ENCODE measurements at regions not wholly inside any gene's neighbourhood (a gene's known extent, or its start where the extent isn't known, plus 50 kb on each side); places are given as distances from the start of the nearest gene placed in this dataset.

DNA sequence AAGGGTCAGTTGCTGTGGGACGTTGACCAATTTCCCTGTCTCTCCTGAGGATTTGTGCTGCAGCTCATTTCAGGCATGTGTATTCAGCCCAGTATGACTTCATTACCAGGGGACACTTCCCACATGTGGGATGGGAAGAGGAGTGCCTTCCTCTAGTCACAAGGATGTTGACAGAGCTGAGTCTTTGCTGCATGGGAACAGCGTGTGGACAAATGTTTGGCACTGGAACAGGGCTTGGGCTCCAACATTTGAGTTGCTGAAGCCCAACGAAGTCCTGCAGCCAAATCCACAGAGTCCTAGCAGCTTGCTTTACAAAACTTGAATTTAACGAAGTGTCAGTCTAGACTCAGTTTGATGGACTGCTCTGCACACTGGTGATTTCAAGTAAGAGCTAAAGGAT lies 283.2 kb downstream of the SH3GL2 start:
- TF ChIP-seq CTCF (conservative IDR thresholded peaks at IDR 0.05): no peak

DNA sequence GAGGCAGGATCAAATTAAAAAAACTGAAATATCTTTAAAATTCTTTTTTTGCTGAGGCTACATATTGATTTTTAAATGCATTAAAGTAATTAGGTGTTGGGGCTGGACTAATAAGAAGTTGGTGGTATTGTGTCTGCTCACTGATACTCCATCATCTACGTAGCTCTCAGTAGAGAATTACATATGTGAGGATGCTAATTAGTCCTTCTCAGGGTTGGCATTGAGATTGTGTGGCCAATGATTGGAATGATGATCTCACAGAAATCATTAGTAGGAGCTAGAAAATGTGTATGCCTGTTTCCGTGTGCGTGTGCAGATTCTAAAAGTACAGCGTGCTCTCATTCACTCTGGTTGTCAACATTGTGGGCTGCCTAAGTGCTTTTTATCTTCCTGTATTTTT lies 283.8 kb downstream of the SH3GL2 start:
- H3K27ac ChIP-seq: no peak overlapping the region
- TF ChIP-seq CTCF (conservative IDR thresholded peaks at IDR 0.05): no peak

More for the DNA sequence above, 283.2 kb downstream of the SH3GL2 start:
- no peak overlapping the region for H3K27ac ChIP-seq

DNA sequence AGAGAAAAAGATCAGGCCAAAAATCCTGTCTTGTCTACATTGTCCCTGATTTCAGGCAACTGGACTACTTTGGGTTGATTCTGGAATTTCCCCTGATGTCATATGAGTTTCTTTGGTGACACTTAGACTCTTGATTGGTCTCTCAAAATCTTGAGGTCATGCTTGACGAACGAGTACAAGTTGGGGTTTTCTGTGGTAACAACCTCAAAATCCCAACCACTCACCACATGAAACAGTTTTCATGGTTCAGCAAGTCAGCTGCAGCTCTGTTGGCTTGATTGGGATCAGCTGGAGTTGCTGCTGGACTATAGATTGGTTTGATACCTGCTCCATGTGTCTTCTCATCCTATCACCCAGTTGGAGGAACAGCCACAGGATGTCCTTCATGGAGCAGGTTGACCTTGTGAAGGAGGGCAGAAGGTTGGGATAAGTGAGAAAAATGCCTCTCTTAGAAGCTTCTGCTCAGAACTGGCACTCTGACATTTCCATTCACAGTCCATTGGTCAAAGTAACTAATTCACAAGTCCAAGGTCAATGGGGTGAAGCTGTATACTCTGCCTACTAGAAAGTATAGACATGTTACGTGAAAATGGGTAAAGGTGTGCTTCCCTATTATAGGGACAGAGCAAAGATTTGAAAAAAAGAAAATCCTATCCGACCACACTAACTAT lies 284.5 kb downstream of the SH3GL2 start:
- TF ChIP-seq CTCF (conservative IDR thresholded peaks at IDR 0.05): no peak
- no peak overlapping the region for H3K27ac ChIP-seq

DNA sequence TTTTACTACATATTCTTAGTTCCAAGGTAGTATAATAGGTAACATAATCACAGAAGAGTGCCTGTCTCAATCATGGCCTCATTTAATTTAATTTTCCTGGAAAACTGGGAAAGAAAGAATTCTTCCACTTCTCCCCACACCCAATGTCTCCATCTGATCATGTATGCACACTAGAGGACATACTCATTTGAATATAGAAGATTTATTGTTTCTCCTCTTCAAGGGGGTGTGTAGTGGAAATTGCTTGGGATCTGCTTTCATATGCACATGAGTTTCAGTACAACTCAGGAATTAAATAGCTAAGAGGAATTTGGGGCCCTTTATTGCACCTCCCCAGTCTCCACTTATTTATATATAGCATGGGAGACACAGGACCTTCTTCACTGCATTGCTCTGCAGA lies 285.1 kb downstream of the SH3GL2 start:
- H3K27ac ChIP-seq: no peak overlapping the region
- no peak for TF ChIP-seq CTCF (conservative IDR thresholded peaks at IDR 0.05)

DNA sequence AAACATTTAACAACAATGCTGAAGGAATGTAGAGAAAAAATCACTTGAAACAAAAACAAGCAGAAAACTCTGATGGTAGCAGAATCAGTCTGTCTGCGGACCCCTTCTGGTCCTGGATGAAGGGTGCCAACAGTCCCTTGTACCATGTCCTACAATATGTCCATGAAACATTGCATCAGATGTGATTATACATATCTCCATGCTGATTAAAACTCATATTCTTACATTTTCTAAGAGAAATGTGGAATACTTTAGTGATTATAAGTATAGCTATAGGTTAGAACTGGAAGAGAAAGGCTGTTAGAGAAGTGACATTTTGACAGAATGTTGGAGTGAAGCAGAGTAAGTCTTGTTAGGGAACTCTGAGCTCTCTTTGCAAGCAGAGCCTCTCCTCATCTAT lies 286.1 kb downstream of the SH3GL2 start:
- no peak for TF ChIP-seq CTCF (conservative IDR thresholded peaks at IDR 0.05)
- H3K27ac ChIP-seq: no peak overlapping the region

- no peak for TF ChIP-seq CTCF (conservative IDR thresholded peaks at IDR 0.05)
- no peak overlapping the region for H3K27ac ChIP-seq
These were observed 287.0 kb downstream of the SH3GL2 start for GRCh38 chr9:17865881-17866280.

DNA sequence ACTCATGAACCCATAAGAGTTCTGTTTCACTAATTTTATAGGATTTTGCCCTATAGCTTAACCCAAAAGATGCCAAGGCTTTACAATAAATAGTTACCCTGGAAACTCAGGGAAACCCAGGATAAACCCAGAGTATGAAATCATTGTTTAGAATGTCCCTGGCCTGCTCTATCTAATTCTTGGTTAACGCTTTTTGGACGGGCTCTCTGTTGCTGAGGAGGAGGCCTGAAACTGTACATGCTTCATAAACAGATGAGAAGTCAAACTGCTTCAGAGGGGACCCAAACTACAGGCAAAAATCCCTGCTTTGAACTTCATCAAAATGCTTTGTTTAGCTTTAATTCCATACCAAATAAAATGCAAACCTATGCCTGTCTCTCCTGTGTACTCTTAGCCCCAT lies 291.9 kb downstream of the SH3GL2 start:
- no peak for TF ChIP-seq CTCF (conservative IDR thresholded peaks at IDR 0.05)
- H3K27ac ChIP-seq: no peak overlapping the region

All from VCaP (cell line).